Right renal pelvis (tissue), 4 donors: ENCODE measurements at regions not wholly inside any gene's neighbourhood (a gene's known extent, or its start where the extent isn't known, plus 50 kb on each side); places are given as distances from the start of the nearest gene placed in this dataset.
"Not testable (repeated sequence)": the region's sequence is repeated elsewhere in the genome, so short reads cannot be mapped to it uniquely, and the experiment has no call there.

Experiments
- DNase-seq, 4 donors: peaks; one replicate each; pipeline ENCODE4 v3.0.0-alpha.2; 2013; ENCODE audit warnings: low read depth in 4 of 4, low spot score in 3 of 4, missing footprints in 1 of 4

DNA sequence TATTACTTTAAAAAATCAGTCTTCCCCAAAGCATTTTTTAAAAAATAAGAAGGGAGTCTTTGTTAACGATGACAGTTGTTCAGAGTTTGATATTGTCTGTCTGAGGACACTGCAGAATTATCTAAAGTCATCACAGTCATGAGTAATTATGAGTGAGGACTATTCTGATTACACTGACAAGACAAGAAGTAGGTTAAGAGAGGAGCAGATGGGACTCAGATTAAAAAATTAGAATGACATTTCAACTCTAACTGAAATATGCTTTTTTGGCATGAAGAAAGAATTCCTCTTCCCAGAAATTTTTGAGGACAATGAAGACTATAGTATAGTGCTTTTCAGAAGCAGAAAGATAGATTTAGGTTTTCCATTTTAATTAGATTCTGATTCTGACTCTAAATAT is 456.5 kb downstream of the EPHA7 start:
- no peak for DNase-seq

GRCh38 chr6:92952111-92952510 is 467.2 kb downstream of the EPHA7 start:
- not testable (repeated sequence) for DNase-seq

DNA sequence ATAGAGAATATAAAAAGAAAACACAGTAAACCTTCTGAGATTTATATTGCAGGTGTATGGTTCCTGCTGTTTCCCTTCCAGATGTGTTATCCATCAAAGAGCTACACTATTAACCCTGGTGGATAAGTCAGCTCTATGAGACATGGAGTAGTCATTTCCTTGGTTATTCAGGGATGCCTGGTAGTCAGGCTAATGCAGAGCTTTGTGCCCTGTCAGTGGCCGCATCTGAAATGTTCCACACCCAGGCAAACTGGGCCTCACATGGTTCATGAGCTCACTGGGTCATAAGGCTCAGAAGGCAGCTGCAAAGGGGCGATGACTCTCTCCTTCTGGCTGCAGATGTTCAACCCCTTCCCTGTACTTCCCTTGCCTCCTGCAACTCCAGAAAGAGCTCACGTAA is 473.6 kb downstream of the EPHA7 start:
- no peak for DNase-seq

DNA sequence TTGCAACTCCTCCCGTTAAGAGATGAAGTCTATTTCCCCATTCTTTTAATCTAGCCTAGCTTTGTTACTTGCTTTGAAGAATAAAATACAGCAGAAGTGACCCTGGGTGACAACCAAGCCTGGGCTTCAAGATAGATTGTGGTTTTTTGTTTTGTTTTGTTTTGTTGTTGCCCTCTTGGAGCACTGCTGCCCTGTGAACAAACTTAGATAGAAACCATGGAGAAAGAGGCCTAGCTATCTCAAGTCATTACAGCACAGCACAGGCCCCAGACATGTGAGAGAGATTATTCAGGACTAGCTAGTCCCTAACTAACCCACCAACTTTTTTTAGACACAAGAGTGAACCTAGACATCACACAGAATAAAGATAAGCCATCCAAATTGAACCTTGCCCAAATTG is 475.2 kb downstream of the EPHA7 start:
- DNase-seq, result peak in 1 of 4 donors; percentile 2

DNA sequence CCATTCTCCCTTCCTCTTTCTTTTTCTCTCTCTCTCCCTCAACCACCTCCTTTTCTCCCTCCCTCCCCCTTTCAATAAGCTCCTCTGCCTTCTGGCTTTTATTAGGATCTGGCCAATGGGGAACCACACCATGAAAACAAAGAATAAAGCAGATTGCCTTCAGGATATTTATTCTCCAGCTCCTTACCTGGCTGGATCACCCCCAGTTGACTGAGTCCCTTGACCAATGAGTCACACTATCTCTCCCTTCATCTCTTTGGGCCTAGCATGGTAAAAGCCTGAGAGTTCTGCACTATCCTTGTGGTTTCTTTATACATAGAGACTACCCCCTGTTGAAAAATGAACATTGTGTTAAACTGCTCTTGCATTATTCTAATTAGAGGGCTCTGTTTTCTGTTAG is 476.8 kb downstream of the EPHA7 start:
- DNase-seq, result no peak

- DNase-seq, result no peak
These were observed 484.7 kb downstream of the EPHA7 start for GRCh38 chr6:92934625-92935024.

- DNase-seq, result no peak
These were observed 489.2 kb downstream of the EPHA7 start for GRCh38 chr6:92930171-92930570.

GRCh38 chr6:92922216-92922806 is 497.0 kb downstream of the EPHA7 start:
- no peak for DNase-seq

DNA sequence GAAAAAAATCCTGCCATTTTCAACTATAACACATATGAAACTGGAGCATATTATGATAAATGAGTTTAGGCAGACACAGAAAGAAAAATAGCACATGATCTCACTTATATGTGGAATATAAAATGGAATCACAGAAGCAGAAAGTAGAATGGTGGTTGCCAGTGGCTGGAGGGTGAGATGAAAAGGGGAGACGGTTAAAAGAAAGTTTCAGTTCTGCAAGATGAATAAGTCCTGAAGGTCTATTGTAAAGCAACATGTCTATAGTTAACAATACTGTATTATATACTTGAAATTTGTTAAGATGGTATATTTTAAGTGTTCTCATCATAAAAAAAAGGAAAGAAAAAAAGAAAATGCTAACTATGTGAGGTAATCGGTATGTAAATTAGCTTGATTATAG is 503.9 kb downstream of the EPHA7 start:
- no peak for DNase-seq

DNA sequence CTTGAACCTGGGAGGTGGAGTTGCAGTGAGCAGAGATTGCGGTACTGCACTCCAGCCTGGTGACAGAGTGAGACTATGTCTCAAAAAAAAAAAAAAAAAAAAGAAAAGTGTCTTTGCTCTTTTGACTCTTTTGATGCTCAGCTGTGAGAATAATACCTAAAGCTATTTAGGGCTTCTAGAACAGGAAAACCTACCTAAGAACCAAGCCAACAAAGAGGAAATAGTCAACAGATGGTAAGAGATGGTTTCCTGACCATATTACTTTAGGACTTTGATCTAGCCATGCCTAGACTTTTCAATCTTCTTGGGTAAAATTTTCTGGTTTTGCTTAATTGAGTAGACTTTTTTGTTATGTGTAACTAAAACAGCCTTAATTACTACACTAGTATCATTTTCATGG is 508.1 kb downstream of the EPHA7 start:
- no peak for DNase-seq

DNA sequence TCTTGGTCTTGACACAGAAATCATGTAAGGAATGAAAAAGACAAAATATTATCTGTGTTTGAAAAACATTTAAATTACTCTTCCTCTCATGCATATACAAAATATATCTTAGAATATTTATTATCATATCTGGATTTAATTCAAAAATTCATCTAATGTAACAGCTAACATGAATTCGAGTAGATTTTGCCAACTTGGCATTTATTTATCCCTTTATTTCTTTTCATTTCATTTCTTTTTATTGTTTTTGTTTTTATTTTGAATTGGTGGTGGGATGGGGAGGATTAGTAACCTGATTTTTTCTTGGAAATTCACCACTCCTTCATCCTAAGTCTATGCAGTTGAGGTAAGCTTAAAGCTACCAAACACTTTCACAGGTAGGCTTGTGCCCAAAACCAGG is 508.7 kb downstream of the EPHA7 start:
- no peak for DNase-seq

DNA sequence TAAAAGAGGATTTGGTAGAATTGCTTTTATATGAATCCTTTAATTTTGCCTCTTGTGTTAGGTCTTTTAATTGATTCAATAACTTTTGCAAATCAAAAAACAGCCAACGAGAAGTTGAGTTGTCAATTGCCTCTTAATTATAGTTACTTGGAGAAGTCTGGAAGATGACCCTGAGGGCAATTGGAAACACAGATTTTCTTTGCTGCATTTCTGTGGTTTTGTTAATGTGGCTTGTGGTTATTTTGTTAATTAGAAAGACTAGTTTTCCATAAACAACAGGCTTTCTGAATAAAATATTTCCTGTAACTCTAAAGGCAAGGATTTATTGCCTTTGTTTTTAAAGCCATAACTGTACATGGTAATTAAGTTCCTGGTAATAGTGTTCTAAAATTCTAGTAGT is 513.0 kb downstream of the EPHA7 start:
- DNase-seq, result no peak

DNA sequence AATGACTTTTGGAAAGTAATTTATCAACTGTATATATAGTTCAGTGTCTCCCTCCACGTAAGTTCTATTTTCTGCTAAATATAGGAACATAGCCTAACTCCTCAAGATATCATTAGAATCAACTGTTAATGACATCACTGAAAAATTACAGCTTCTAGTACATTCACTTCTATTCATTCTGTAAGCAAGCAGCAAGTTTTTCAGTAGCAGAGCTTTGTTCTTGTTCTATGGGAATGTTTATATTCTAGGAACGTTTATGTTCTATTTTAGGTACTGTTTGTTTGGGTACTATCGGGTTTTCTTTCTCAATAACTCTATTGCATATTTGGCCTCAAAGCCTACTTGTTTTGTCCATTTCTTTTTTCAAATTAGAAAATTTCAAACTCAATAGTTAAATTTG is 525.6 kb downstream of the EPHA7 start:
- no peak for DNase-seq

DNA sequence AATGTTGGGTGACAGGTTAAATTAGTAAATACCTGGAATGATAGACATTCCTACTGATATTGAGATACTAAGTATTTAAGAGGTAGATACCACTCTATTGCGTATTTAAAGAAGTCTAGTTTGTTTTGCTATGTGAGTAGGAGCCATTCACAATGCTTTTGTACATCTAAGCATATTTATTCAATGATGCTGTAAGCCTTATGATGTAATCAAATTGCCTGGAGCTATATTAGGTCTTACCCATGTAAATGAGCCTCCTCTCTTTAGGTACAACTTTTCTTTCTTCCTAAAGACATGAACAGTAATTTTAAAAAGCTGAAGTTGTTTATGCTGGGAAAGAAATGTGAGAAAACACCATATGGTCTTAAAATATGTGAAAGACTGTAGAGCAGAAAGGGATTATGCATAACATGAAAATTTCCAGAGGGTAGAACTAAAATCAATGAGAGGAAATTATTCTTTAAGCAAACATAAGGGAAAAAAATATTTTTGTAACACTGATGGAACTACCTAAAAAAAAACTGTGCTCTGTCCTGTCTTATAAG is 526.7 kb downstream of the EPHA7 start:
- DNase-seq, result no peak

GRCh38 chr6:92888316-92888715 is 531.0 kb downstream of the EPHA7 start:
- no peak for DNase-seq

GRCh38 chr6:92887871-92888270 is 531.5 kb downstream of the EPHA7 start:
- DNase-seq, result no peak

- no peak for DNase-seq
These were observed 539.8 kb downstream of the EPHA7 start for GRCh38 chr6:92879526-92879925.

DNA sequence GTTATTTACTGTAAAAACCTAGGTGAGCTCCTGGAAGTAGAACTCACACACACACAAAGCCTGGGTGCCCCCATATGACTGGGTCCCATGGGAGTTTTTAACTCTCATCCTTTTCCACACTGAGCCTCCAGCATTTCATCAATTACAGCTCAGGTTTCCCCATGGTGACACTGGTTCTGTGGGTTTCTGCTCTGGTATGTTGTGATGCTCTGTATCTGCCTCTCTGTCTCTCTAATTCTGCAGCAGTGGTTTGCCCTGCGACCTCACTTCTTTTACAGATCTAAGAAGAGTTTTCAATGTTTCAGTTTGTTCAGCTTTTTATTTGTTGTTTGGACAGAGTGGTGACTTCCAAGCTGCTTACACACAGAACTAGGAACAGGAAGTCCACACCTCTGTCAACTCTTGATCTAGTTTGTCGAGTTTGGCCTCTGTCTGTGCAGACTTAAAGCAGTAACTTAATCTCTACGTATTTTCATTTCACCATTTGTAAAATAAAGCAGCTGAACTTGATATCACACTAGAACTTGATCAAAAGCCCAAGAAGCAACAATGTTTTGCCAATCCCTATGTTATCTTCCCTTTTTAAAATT is 554.3 kb downstream of the EPHA7 start:
- DNase-seq, result no peak

DNA sequence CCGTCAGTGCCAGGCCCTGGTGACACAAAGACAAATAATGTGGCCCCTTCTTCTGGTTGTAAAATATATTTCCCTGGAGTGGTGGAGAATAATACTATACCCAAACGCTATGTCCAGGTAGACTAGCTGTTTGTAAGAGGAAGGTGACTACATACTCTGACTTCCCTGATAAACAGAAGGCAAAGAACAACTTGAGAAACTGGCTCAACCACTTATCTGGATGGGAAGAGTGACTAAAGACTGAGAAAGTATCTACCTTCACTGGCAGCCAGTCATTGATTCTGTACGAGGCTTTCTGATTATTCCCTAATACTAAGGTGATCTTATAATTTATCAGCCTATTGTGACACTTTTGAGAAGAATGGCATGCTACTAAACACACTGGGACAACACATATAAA is 569.7 kb downstream of the EPHA7 start:
- no peak for DNase-seq

- DNase-seq, result no peak
These were observed 570.5 kb downstream of the EPHA7 start for GRCh38 chr6:92848901-92849300.

GRCh38 chr6:92848459-92848858 is 570.9 kb downstream of the EPHA7 start:
- no peak for DNase-seq

DNA sequence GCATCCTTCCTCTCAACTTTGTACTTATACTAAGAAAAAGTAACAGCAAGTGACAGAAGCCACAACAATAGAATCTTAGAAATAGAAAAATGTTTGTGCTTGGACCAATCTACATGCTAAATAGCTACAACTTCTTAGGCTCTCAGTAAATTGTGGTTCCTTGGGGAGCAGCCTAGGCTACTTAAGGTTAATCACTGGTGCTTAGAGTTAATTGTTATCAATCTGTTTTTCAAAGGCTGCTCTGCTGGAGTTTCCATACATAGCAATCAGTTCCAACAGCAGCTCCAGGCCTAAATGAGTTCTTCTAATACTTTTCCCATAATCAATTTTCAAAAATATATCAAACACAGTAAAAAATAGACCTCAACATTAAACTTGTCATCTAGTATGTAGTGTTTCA is 571.4 kb downstream of the EPHA7 start:
- no peak for DNase-seq
